Endothelial cell of hepatic sinusoid (primary cell): ENCODE measurements at regions not wholly inside any gene's neighbourhood (a gene's known extent, or its start where the extent isn't known, plus 50 kb on each side); places are given as distances from the start of the nearest gene placed in this dataset.

Source experiments
- in situ Hi-C: cut with HindIII; loops from 2 replicates; pipeline ENCODE4 v1.10.0; 2017; ENCODE audit warnings: low sequenced_read_pairs

DNA sequence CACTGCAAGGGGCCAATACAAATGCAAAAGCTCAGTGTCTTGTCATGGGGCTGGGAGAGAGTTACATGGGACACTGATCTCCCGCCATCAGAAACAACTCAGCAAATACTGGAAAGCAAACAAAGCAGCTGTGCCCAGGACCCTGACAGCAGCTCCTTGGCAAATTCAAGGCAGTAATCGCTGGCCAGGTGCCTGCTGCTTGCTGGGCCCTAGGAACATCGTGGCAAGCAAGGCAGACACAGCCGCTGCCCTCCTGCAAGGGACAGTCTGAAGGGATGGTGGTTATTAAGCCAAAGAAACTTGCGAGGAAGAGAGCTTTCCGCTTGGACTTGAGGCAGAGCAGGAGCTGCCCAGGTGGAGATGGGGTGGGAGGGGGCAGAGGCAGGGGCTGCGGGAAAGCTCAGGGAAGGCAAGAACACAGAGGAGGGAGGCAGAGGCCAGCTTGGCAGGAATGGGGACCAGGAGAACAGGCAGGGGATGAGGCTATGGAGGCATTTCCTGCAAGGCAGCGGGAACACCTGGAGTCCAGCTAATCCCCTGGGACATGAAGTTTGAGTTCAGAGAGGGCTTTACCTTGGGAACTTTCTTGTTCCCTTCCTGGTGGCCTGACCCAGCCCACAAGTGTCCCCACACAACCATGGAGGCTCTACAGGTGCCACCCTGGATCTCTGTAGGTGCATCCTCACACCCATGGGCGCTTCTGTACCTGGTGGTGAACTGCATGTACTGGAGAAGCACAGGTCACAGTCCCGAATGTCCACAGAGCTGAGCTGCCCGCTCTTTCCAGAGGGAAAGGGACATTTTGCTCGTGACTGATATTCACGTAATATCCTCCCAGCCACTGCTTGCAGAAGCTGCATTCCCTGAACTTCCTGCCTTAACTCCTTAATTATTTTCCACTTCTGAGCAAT, 78.7 kb upstream of the ATP2B2 start:
- in situ Hi-C loops, result no loop called here

DNA sequence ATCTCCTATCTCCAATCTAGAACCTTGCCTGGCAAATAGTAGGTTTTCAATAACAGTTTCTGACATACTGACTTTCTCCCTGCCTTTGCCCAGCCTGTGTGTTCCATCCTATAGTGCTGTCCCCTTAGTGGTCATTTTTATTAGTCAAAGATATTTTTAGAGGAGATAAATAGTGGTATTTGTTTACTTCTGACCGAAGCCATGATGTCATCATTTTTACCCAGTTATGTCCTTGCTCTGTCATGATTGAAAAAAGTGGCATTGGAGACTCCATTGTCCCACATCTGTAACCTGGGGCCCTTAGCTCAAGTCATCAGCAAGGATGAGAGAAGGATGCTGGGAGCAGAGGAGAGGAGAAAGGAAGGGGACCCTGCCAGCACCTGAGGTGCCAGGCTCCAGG, 80.6 kb upstream of the ATP2B2 start:
- in situ Hi-C loops, result no loop called here

DNA sequence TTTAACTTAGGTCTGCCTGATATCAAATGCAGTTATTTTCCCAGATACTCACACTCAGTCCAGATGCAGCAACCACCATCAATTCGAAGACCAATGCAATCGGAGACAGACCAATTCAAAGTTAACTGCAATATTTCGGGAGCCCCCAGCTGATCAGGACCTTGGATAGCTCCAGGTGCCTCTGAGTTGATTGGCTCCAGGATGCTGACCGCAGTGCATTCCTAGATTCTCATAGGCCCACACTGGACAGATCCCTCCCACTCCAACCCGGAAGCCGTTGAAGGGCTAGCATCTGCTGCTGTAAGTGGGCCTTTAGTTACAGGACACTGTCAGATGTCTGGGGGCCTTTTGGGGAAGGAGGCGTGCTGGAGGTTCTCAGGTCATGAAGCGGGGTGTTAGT, 89.5 kb upstream of the ATP2B2 start:
- in situ Hi-C loops, result no loop called here

- in situ Hi-C loops, result no loop called here
Measured at GRCh38 chr3:10596746-10597448, 91.5 kb upstream of the ATP2B2 start.

DNA sequence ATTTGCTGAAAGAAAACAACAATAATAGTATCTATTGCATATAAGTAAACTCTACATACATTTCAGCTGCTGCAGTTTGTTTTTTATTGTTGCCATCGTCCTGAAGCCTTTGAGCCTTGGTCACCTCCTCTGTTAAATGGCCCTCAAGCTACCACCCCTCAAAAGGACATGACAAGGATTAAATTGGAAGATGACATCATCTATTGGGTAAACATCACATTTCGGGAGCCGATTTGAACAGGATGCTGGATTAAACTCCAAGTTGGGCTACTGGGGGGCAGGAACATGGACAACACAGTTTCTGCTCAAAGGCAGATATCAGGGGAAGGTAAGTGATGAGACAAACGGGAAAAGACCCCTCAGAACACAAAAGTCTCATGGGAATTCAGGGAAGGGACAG, 92.3 kb upstream of the ATP2B2 start:
- in situ Hi-C loops, result no loop called here

DNA sequence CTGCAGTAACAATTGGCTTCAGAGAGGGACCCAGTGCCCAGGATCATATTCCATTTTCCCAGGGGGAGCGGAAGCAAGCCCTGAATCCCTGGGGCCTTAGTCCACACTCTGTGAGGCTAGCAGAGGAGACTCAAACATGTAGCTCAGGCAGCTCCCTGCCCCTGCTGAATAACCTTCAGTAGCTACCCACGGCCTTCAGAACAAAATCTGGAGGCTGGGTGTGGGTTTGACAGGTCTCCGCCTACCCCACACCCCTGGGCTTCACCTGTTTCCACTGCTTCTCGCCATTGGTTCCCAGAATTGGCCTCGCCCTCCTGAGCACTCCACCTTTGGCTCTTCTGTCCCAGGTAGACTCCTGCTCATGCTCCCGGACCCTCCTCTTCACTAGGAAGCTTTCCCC, 93.6 kb upstream of the ATP2B2 start:
- in situ Hi-C loops, result no loop called here

DNA sequence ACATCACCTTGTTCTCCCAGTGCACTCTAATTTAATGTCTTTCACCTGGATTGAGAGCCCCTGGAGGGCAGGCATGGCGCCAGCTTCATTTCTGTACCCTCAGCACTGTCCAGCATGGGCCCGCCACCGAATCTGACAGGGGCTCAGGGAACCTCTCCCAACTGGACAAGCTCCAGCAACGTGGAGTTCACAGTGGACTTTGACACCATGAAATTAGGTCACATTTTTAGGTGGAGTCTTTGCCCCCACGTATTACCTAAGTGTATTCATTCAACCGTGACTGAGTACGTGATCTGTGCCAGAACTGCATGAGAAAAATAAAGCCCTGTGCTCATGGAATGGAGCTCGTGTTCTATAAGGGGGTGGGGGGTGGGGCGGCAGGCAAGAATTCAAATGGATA, 94.1 kb upstream of the ATP2B2 start:
- in situ Hi-C loops, result no loop called here

GRCh38 chr3:10600296-10600714, 94.9 kb upstream of the ATP2B2 start:
- in situ Hi-C loops, result no loop called here

GRCh38 chr3:10600726-10601125, 95.3 kb upstream of the ATP2B2 start:
- in situ Hi-C loops, result no loop called here

- in situ Hi-C loops, result no loop called here
Measured at GRCh38 chr3:10601151-10601856, 95.9 kb upstream of the ATP2B2 start.

- in situ Hi-C loops, result no loop called here
Measured at GRCh38 chr3:10601857-10602230, 96.5 kb upstream of the ATP2B2 start.

GRCh38 chr3:10602271-10602670, 96.9 kb upstream of the ATP2B2 start:
- in situ Hi-C loops, result no loop called here

DNA sequence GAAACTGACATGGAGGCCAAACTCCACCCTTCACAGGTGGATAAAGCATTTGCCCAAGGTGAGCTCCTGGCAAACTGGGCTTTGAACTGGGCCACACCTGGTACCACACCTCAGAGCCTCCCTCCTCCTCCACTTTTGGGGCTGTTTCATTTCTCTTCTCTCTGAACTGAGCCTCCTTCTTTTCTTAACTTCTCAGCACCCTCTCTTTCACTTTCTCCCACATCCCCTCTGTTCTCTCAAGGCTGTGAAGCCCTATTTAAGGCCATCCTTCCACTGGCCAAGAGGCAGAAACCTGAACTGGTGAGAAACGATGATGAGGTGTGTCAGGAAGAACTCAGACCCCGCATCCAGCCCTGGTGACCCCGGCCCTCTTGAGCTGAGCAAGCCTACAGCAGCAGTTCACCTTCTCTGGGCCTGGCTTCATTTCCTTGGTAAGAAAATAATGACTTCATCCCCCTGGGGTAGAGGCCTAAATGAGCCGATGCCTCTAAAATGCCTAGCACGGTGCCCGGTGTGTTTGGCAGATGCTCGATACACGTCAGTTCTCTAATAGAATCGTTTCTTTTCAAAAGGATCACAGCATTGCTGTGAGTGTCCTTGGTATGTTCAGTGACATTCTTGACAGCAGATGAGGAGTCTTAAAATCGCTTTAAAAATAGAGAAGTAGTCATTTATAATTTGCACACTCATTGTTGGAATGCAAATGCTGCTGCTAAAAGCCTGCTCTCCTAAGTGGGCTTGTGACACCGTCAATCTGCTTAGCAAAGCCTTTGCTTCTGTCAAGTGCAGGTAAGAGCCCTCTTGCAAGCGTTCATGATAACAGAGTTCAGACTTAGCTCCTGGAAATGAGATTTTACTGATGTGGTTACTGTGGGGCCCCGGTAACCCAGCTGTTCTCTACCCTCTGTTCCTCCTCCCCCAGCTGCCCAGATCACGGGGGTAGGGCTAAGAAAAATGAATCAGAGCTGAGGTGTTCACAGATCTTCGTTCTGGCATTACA, 97.7 kb upstream of the ATP2B2 start:
- in situ Hi-C loops, result no loop called here

DNA sequence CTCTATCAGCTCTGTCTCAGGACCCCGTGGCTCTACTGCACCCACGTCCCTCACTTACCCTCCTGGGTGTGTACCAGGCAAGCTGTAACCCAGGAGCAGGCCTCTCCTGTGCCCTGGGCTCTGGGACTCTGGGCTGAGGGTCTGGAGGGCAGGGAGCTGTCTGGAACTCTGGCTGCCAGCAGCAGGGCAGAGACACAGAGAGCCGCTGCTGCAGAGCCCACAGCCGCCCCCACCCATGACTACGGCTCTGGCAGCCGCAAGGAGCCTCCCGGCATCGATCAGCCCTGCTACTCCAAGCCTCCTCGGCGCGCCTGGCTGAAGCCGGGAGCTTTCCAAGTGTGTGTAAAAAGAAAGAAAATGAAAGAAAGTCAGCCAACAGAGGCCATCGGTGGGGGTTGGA, 103.7 kb upstream of the ATP2B2 start:
- in situ Hi-C loops, result no loop called here

DNA sequence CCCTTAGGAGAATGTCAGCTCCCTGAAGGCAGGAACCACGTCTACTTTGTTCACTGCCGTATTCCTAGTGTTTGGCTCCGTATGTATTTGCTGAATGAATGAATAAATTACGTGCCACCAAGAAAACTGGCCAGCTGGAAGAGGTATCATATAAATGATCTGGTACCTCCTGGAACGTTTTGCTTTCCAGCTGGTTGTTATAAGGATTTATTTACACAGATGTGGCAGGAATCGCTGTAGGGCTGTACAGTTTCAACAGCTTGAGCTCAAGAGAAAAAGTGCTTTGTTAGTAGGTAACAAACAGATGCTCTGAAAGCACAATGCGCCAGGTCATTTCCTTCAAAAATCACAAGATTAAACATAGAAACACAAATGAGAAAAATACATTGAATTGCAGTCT, 108.8 kb upstream of the ATP2B2 start:
- in situ Hi-C loops, result no loop called here

DNA sequence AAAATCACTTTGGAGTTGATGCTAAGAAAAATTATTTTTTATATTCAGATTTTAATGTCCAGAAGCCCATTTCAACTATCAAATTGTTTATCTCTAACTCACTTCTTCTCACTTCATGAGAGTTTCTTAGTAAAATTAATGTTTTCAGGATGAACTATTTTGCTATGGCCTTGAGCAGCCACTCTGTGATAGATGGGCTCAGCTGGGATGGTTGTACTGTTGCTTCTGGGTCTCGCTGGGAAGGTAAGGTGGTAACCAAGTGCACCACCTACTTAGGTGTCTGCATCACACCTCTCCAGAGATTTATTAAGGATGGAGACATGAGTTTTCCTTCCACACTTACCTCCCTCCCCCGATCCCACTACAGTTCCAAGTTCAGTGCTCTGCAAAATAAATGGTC, 110.3 kb upstream of the ATP2B2 start:
- in situ Hi-C loops, result loop anchor here (5.0 kb wide), 1 partner anchor 43 kb away; no protein-coding TSS in a partner anchor

- in situ Hi-C loops, result loop anchor here (5.0 kb wide), 1 partner anchor 44 kb away; no protein-coding TSS in a partner anchor
Measured at GRCh38 chr3:10616321-10616720, 110.9 kb upstream of the ATP2B2 start.

GRCh38 chr3:10619989-10620832, 114.8 kb upstream of the ATP2B2 start:
- in situ Hi-C loops, result loop anchor here (5.0 kb wide), 1 partner anchor 48 kb away; no protein-coding TSS in a partner anchor

DNA sequence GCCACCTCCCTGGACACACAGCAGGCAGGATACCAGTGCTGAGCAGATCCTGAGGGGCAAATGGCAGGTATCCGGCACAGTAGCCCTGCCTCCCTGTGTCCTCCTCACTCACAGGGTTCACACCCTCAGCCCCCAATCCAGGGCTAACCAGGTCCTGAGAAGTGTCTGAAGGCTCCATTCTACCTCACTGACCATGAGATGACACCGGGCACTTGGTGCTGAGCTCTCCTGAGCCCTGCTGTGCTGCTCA, 115.4 kb upstream of the ATP2B2 start:
- in situ Hi-C loops, result no loop called here
